CD14-positive monocyte (primary cell): ENCODE measurements at regions not wholly inside any gene's neighbourhood (a gene's known extent, or its start where the extent isn't known, plus 50 kb on each side); places are given as distances from the start of the nearest gene placed in this dataset.

Source experiments
- DNase-seq, 3 donors: peaks; one replicate each; pipeline ENCODE4 v3.0.0-alpha.2; 2011 to 2022
- H2AFZ ChIP-seq: 2 replicates; pipeline ENCODE4 v1.6.0; 2012; ENCODE audit warnings: mild to moderate bottlenecking, low read depth, low read length, inconsistent platforms; ENCODE audit not compliant: insufficient read depth, poor library complexity, severe bottlenecking
- H3K27ac ChIP-seq, 2 donors: 1 replicate in 1 of 2; 2 replicates in 1 of 2; pipeline ENCODE4 v1.5.1; 2012 to 2013; ENCODE audit warnings: low read length in 2 of 2, control low read depth in 1 of 2, inconsistent platforms in 1 of 2, low read depth in 1 of 2, mild to moderate bottlenecking in 1 of 2
- H3K27me3 ChIP-seq, 2 donors: one replicate each; pipeline versions ENCODE4 v1.6.0 to v1.6.1; 2011 to 2013; ENCODE audit warnings: low read length in 2 of 2; ENCODE audit not compliant: control insufficient read depth in 2 of 2, insufficient read depth in 2 of 2
- H3K36me3 ChIP-seq, 2 donors: replicated peaks in 1 of 2; 1 replicate in 1 of 2; 2 replicates in 1 of 2; pipeline versions ENCODE4 v1.5.1 to v1.6.1; 2012 to 2013; ENCODE audit warnings: low read length in 2 of 2, control low read depth in 1 of 2, inconsistent platforms in 1 of 2, mild to moderate bottlenecking in 1 of 2; ENCODE audit not compliant: insufficient read depth in 2 of 2, control insufficient read depth in 1 of 2
- H3K4me1 ChIP-seq, 2 donors: 1 replicate in 1 of 2; 2 replicates in 1 of 2; pipeline versions ENCODE4 v1.5.1 to v1.6.1; 2012 to 2013; ENCODE audit warnings: low read length in 2 of 2, control low read depth in 1 of 2, inconsistent platforms in 1 of 2, mild to moderate bottlenecking in 1 of 2, moderate library complexity in 1 of 2; ENCODE audit not compliant: insufficient read depth in 2 of 2, control insufficient read depth in 1 of 2
- H3K4me2 ChIP-seq: replicated peaks from 2 replicates; pipeline ENCODE3; 2012; ENCODE audit warnings: low read length, moderate library complexity, mild to moderate bottlenecking; ENCODE audit not compliant: poor library complexity, severe bottlenecking; ENCODE audit errors: extremely low read depth
- H3K4me3 ChIP-seq, 3 experiments: fragments of 200-600 bp in 1 of 3; sonication (generic) in 1 of 3; replicated peaks in 1 of 3; 1 replicate in 2 of 3; 2 replicates in 1 of 3; pipeline ENCODE4 v1.5.1; 2011 to 2013; ENCODE audit warnings: low read length in 3 of 3, mild to moderate bottlenecking in 3 of 3, control low read depth in 2 of 3, low read depth in 2 of 3, inconsistent platforms in 1 of 3, moderate library complexity in 1 of 3
- H3K79me2 ChIP-seq: 2 replicates; pipeline ENCODE4 v1.6.0; 2012; ENCODE audit warnings: mild to moderate bottlenecking, control low read depth, inconsistent platforms, low read length, moderate library complexity; ENCODE audit not compliant: insufficient read depth
- H3K9ac ChIP-seq: 2 replicates; pipeline ENCODE4 v1.6.0; 2017; ENCODE audit warnings: low read length, mild to moderate bottlenecking; ENCODE audit not compliant: insufficient read depth, poor library complexity, severe bottlenecking
- H3K9me3 ChIP-seq, 2 donors: replicated peaks in 1 of 2; 1 replicate in 1 of 2; 2 replicates in 1 of 2; pipeline versions ENCODE4 v1.5.1 to v1.6.1; 2012 to 2013; ENCODE audit warnings: low read length in 2 of 2, control low read depth in 1 of 2; ENCODE audit not compliant: control insufficient read depth in 1 of 2, insufficient read depth in 1 of 2
- H4K20me1 ChIP-seq: 2 replicates; pipeline ENCODE4 v1.6.0; 2012; ENCODE audit warnings: mild to moderate bottlenecking, low read length, control low read depth, moderate library complexity; ENCODE audit not compliant: insufficient read depth
- H3K27ac Mint-ChIP-seq, 7 donors: one replicate each; pipeline ENCODE4 v1.8.0; 2020; ENCODE audit warnings: mild to moderate bottlenecking in 7 of 7, mixed read lengths in 7 of 7, moderate library complexity in 6 of 7, inconsistent platforms in 2 of 7
- H3K27me3 Mint-ChIP-seq, 3 donors: one replicate each; pipeline ENCODE4 v1.8.0; 2021 to 2022; ENCODE audit warnings: low read depth in 3 of 3, mild to moderate bottlenecking in 3 of 3, mixed read lengths in 3 of 3, moderate library complexity in 3 of 3, inconsistent platforms in 1 of 3
- H3K36me3 Mint-ChIP-seq, 2 donors: one replicate each; pipeline ENCODE4 v1.8.0; 2020; ENCODE audit warnings: mixed read lengths in 2 of 2, inconsistent platforms in 1 of 2, mild to moderate bottlenecking in 1 of 2
- H3K4me1 Mint-ChIP-seq: one replicate; pipeline ENCODE4 v1.8.0; 2020; ENCODE audit warnings: mild to moderate bottlenecking, mixed read lengths
- H3K4me3 Mint-ChIP-seq, 2 donors: one replicate each; pipeline ENCODE4 v1.8.0; 2020; ENCODE audit warnings: mild to moderate bottlenecking in 2 of 2, mixed read lengths in 2 of 2, moderate library complexity in 1 of 2
- H3K9me3 Mint-ChIP-seq, 7 donors: one replicate each; pipeline ENCODE4 v1.8.0; 2020 to 2022; ENCODE audit warnings: mixed read lengths in 7 of 7, mild to moderate bottlenecking in 6 of 7, moderate library complexity in 6 of 7, inconsistent platforms in 2 of 7
- WGBS: methylation state at CpG from one replicate; pipeline ENCODE4 v1.1.5; 2013; ENCODE audit warnings: missing lambda C conversion rate; ENCODE audit not compliant: insufficient coverage; 5-methylcytosine and 5-hydroxymethylcytosine counted together
- intact Hi-C, 2 donors: fragments of 100-400 bp; cut with micrococcal nuclease; formaldehyde crosslinking; loops; one replicate each; pipeline versions ENCODE4 v1.15.0 to v1.15.1; 2023
- TF ChIP-seq, protein P1 (sequence below): fragments of 200-600 bp; IDR thresholded peaks from one replicate; pipeline ENCODE4 v1.8.0; 2022; ENCODE audit warnings: antibody characterized with exemption, mild to moderate bottlenecking

DNA sequence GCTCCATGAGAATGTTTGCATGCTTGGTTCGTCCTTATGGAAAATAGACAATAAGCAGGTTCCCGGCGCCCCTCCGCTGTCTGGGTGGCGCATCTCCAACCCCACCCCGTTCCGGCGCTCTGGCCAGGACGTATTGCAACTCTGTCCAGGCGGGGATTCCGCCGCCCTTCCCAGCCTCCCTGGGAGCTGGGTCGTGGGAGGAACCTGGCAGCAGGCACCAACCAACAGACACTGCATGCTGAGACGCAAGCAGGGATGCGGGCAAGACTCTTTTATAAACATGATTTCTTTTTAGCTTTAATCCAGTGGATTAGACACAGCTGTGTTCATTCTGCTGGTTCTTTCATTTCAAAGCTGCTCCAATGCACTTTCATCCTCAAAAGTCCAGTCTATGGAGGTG lies 240.2 kb downstream of the SH3BP4 start:
- Histone ChIP-seq H3K9ac (no peak overlapping the region), H4K20me1 (no peaks in the 10 kb centered on the region), H3K27me3 (no peaks in the 10 kb centered on the region), H3K36me3 (no peaks in the 10 kb centered on the region), H3K4me3 (no peak overlapping the region), H2AFZ (no peak overlapping the region), H3K4me2 (no peak overlapping the region), H3K79me2 (no peaks in the 10 kb centered on the region), H3K27ac (no peak overlapping the region), H3K9me3 (no peaks in the 10 kb centered on the region), H3K4me1 (no peaks in the 10 kb centered on the region)
- DNase-seq = no peak
- 95% methylated on average over 15 of the region's 15 CpGs for WGBS
- Mint-ChIP-seq H3K9me3 (peaks cover 0 to 6% (median 2%) of the 10 kb centered on the region in 7 donors), H3K36me3 (no peaks in the 10 kb centered on the region), H3K27ac (no peak overlapping the region), H3K4me3 (no peak overlapping the region), H3K27me3 (peaks cover 4 to 10% (median 5%) of the 10 kb centered on the region in 3 donors), H3K4me1 (no peaks in the 10 kb centered on the region)
- intact Hi-C loops = no loop called here
- TF ChIP-seq, protein P1, sequence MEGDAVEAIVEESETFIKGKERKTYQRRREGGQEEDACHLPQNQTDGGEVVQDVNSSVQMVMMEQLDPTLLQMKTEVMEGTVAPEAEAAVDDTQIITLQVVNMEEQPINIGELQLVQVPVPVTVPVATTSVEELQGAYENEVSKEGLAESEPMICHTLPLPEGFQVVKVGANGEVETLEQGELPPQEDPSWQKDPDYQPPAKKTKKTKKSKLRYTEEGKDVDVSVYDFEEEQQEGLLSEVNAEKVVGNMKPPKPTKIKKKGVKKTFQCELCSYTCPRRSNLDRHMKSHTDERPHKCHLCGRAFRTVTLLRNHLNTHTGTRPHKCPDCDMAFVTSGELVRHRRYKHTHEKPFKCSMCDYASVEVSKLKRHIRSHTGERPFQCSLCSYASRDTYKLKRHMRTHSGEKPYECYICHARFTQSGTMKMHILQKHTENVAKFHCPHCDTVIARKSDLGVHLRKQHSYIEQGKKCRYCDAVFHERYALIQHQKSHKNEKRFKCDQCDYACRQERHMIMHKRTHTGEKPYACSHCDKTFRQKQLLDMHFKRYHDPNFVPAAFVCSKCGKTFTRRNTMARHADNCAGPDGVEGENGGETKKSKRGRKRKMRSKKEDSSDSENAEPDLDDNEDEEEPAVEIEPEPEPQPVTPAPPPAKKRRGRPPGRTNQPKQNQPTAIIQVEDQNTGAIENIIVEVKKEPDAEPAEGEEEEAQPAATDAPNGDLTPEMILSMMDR = no peak

DNA sequence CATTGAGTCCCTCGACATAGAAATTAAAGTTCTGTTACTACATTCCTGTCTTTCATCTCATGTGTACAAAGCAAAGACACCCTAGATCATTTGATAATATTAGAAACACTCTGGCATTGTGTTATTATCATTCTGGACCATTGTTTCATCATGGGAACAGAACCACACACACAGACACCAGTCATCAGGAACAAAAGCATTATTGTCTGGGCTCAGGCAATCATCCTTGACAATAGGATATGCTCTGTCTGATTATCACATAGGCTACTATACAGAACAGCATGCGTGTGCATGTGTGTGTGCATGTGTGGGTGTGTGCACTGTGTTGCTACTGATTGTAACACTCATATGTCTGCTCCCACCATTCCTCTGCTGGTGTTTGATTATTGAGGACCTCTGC lies 242.5 kb downstream of the SH3BP4 start:
- Mint-ChIP-seq H3K9me3 (peaks cover 0 to 6% (median 0%) of the 10 kb centered on the region in 7 donors), H3K27ac (no peak overlapping the region), H3K27me3 (peaks cover 5 to 8% (median 6%) of the 10 kb centered on the region in 3 donors), H3K4me1 (no peaks in the 10 kb centered on the region), H3K36me3 (no peaks in the 10 kb centered on the region), H3K4me3 (no peak overlapping the region)
- TF ChIP-seq, protein P1 = no peak
- no peak overlapping the region for H3K4me3 ChIP-seq
- no peaks in the 10 kb centered on the region for H3K27me3 ChIP-seq
- no peaks in the 10 kb centered on the region for H3K4me1 ChIP-seq
- no CpG with 5 or more reads among the region's 2 CpGs for WGBS
- no peak overlapping the region for H3K4me2 ChIP-seq
- no peak for DNase-seq
- no peaks in the 10 kb centered on the region for H3K79me2 ChIP-seq
- no peak overlapping the region for H3K9ac ChIP-seq
- H3K27ac ChIP-seq = no peak overlapping the region
- no peaks in the 10 kb centered on the region for H3K36me3 ChIP-seq
- intact Hi-C loops = no loop called here
- H2AFZ ChIP-seq = no peak overlapping the region
- H4K20me1 ChIP-seq = no peaks in the 10 kb centered on the region
- no peaks in the 10 kb centered on the region for H3K9me3 ChIP-seq
